HEK293 (cell line): ENCODE measurements at regions not wholly inside any gene's neighbourhood (a gene's known extent, or its start where the extent isn't known, plus 50 kb on each side); places are given as distances from the start of the nearest gene placed in this dataset.

Experiments
- CTCF ChIA-PET: fragments of 350-600 bp; formaldehyde crosslinking; extraction: SDS; loops from one replicate; lab custom pipeline; 2021; ENCODE audit warnings: antibody characterized with exemption; lab: Yijun Ruan, JAX
- POLR2A ChIA-PET: fragments of 300-600 bp; formaldehyde crosslinking; extraction: SDS; loops from one replicate; lab custom pipeline; 2020; ENCODE audit warnings: antibody characterized with exemption, inconsistent platforms; lab: Yijun Ruan, JAX
- H3K27ac ChIP-seq: fragments of 200-500 bp; sonication (Bioruptor generic); 2 replicates; pipeline ENCODE4 v1.5.1; 2014; ENCODE audit warnings: low read depth, low read length, control low read depth, inconsistent platforms; ENCODE audit errors: extremely low read depth
- H3K36me3 ChIP-seq, 2 experiments: fragments of 200-500 bp in 1 of 2; sonication (Bioruptor generic) in 1 of 2; 1 replicate in 1 of 2; 2 replicates in 1 of 2; pipeline ENCODE4 v1.5.1; 2014 to 2017; ENCODE audit warnings: inconsistent platforms in 2 of 2, low read length in 2 of 2; ENCODE audit not compliant: control insufficient read depth in 2 of 2, insufficient read depth in 1 of 2
- H3K4me1 ChIP-seq: fragments of 200-500 bp; sonication (Bioruptor generic); 2 replicates; pipeline ENCODE4 v1.5.1; 2014; ENCODE audit warnings: mild to moderate bottlenecking, low read length, inconsistent platforms; ENCODE audit not compliant: control insufficient read depth, insufficient read depth
- H3K4me3 ChIP-seq: 2 replicates; pipeline ENCODE4 v1.5.1; 2011; ENCODE audit warnings: low read depth, mild to moderate bottlenecking, control low read depth, low read length, moderate library complexity
- H3K9me3 ChIP-seq: fragments of 200-500 bp; sonication (Bioruptor generic); 2 replicates; pipeline ENCODE4 v1.5.1; 2014; ENCODE audit warnings: low read depth, low read length, inconsistent platforms; ENCODE audit not compliant: control insufficient read depth, insufficient read depth
- EGR2 ChIP-seq: fragments of 450-650 bp; formaldehyde crosslinking; IDR thresholded peaks from 2 replicates; pipeline ENCODE4 v1.5.1; 2016; ENCODE audit warnings: low read depth, missing biosample characterization, missing genetic modification characterization
- GLIS1 ChIP-seq: fragments of 450-650 bp; formaldehyde crosslinking; IDR thresholded peaks from 2 replicates; pipeline ENCODE4 v1.5.1; 2016; ENCODE audit warnings: missing biosample characterization, missing genetic modification characterization
- PRDM1 ChIP-seq: fragments of 450-650 bp; formaldehyde crosslinking; IDR thresholded peaks from 2 replicates; pipeline ENCODE4; 2016; ENCODE audit warnings: missing biosample characterization, missing genetic modification characterization
- SCRT2 ChIP-seq: fragments of 450-650 bp; formaldehyde crosslinking; IDR thresholded peaks from 2 replicates; pipeline ENCODE4 v1.5.1; 2016; ENCODE audit warnings: missing biosample characterization, missing genetic modification characterization
- SP3 ChIP-seq: fragments of 450-650 bp; formaldehyde crosslinking; IDR thresholded peaks from 2 replicates; pipeline ENCODE4 v1.5.1; 2016; ENCODE audit warnings: missing biosample characterization, missing genetic modification characterization
- YY1 ChIP-seq: fragments of 450-650 bp; formaldehyde crosslinking; IDR thresholded peaks from 2 replicates; pipeline ENCODE4 v1.5.1; 2018; ENCODE audit warnings: missing biosample characterization, missing genetic modification characterization
- ZNF19 ChIP-seq: fragments of 450-650 bp; formaldehyde crosslinking; IDR thresholded peaks from 2 replicates; pipeline ENCODE4; 2016; ENCODE audit warnings: missing biosample characterization, missing genetic modification characterization, low read depth
- ZNF335 ChIP-seq: fragments of 450-650 bp; formaldehyde crosslinking; conservative IDR thresholded peaks from 2 replicates; pipeline ENCODE4 v1.5.1; 2016; ENCODE audit warnings: missing biosample characterization, missing genetic modification characterization
- ZNF530 ChIP-seq: fragments of 450-650 bp; formaldehyde crosslinking; IDR thresholded peaks from 2 replicates; pipeline ENCODE4 v1.5.1; 2016; ENCODE audit warnings: low read depth, missing biosample characterization, missing genetic modification characterization
- TF ChIP-seq, protein P1 (sequence below): fragments of 450-650 bp; formaldehyde crosslinking; IDR thresholded peaks from 2 replicates; pipeline ENCODE4 v1.5.1; 2016; ENCODE audit warnings: missing biosample characterization, missing genetic modification characterization
- TF ChIP-seq, protein P2 (sequence below): fragments of 450-650 bp; formaldehyde crosslinking; conservative IDR thresholded peaks from 2 replicates; pipeline ENCODE4 v1.5.1; 2016; ENCODE audit warnings: low read depth, missing biosample characterization, missing genetic modification characterization
- TF ChIP-seq, protein P3 (sequence below): fragments of 450-650 bp; IDR thresholded peaks from 2 replicates; pipeline ENCODE4 v1.5.1; 2018; ENCODE audit warnings: missing biosample characterization, mild to moderate bottlenecking, missing genetic modification characterization
- TF ChIP-seq, protein P4 (sequence below): fragments of 450-650 bp; formaldehyde crosslinking; IDR thresholded peaks from 2 replicates; pipeline ENCODE4 v1.5.1; 2016; ENCODE audit warnings: missing biosample characterization, missing genetic modification characterization

- TF ChIP-seq, protein P1, sequence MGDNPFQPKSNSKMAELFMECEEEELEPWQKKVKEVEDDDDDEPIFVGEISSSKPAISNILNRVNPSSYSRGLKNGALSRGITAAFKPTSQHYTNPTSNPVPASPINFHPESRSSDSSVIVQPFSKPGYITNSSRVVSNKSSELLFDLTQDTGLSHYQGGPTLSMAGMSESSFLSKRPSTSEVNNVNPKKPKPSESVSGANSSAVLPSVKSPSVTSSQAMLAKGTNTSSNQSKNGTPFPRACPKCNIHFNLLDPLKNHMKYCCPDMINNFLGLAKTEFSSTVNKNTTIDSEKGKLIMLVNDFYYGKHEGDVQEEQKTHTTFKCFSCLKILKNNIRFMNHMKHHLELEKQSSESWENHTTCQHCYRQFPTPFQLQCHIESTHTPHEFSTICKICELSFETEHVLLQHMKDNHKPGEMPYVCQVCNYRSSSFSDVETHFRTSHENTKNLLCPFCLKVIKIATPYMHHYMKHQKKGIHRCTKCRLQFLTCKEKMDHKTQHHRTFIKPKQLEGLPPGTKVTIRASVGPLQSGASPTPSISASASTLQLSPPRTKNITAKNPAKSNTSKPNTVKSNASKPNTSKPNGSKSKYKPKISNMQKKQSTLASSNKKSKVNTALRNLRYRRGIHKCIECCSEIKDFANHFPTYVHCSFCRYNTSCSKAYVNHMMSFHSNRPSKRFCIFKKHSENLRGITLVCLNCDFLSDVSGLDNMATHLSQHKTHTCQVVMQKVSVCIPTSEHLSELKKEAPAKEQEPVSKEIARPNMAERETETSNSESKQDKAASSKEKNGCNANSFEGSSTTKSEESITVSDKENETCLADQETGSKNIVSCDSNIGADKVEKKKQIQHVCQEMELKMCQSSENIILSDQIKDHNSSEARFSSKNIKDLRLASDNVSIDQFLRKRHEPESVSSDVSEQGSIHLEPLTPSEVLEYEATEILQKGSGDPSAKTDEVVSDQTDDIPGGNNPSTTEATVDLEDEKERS (tag by site-specific recombination): no peak
- TF ChIP-seq YY1 (no peak), SP3 (no peak), PRDM1 (tag by site-specific recombination) (peak; percentile 100), ZNF19 (no peak), ZNF530 (peak; percentile 60; the same call in 1 of the 2 replicates), EGR2 (tag by site-specific recombination) (no peak), GLIS1 (tag by site-specific recombination) (no peak)
- TF ChIP-seq, all 188 proteins: peak for 2
These were observed 64.5 kb downstream of the CH25H start (continued) for GRCh38 chr10:89142590-89142989.

- no peaks in the 10 kb centered on the region for H3K4me1 ChIP-seq
- no peaks in the 10 kb centered on the region for H3K36me3 ChIP-seq
- CTCF ChIA-PET: no interaction called here
- TF ChIP-seq ZNF335 (tag by site-specific recombination) (0 out of 2 replicates have a peak, but pooled peaks have one; percentile 13), SCRT2 (tag by site-specific recombination) (0 out of 2 replicates have a peak, but pooled peaks have one; percentile 28)
- TF ChIP-seq, protein P2, sequence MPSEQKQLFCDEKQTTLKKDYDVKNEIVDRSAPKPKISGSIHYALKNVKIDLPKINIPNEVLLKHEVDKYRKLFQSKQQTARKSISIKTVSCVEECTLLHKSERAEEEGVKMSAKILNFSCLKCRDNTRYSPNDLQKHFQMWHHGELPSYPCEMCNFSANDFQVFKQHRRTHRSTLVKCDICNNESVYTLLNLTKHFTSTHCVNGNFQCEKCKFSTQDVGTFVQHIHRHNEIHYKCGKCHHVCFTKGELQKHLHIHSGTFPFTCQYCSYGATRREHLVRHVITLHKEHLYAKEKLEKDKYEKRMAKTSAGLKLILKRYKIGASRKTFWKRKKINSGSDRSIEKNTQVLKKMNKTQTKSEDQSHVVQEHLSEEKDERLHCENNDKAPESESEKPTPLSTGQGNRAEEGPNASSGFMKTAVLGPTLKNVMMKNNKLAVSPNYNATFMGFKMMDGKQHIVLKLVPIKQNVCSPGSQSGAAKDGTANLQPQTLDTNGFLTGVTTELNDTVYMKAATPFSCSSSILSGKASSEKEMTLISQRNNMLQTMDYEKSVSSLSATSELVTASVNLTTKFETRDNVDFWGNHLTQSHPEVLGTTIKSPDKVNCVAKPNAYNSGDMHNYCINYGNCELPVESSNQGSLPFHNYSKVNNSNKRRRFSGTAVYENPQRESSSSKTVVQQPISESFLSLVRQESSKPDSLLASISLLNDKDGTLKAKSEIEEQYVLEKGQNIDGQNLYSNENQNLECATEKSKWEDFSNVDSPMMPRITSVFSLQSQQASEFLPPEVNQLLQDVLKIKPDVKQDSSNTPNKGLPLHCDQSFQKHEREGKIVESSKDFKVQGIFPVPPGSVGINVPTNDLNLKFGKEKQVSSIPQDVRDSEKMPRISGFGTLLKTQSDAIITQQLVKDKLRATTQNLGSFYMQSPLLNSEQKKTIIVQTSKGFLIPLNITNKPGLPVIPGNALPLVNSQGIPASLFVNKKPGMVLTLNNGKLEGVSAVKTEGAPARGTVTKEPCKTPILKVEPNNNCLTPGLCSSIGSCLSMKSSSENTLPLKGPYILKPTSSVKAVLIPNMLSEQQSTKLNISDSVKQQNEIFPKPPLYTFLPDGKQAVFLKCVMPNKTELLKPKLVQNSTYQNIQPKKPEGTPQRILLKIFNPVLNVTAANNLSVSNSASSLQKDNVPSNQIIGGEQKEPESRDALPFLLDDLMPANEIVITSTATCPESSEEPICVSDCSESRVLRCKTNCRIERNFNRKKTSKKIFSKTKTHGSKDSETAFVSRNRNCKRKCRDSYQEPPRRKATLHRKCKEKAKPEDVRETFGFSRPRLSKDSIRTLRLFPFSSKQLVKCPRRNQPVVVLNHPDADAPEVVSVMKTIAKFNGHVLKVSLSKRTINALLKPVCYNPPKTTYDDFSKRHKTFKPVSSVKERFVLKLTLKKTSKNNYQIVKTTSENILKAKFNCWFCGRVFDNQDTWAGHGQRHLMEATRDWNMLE (tag by site-specific recombination): peak; percentile 28
- TF ChIP-seq, protein P3, sequence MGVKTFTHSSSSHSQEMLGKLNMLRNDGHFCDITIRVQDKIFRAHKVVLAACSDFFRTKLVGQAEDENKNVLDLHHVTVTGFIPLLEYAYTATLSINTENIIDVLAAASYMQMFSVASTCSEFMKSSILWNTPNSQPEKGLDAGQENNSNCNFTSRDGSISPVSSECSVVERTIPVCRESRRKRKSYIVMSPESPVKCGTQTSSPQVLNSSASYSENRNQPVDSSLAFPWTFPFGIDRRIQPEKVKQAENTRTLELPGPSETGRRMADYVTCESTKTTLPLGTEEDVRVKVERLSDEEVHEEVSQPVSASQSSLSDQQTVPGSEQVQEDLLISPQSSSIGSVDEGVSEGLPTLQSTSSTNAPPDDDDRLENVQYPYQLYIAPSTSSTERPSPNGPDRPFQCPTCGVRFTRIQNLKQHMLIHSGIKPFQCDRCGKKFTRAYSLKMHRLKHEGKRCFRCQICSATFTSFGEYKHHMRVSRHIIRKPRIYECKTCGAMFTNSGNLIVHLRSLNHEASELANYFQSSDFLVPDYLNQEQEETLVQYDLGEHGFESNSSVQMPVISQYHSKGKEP (tag by site-specific recombination): 0 out of 2 replicates have a peak, but pooled peaks have one; percentile 13
- TF ChIP-seq, protein P4, sequence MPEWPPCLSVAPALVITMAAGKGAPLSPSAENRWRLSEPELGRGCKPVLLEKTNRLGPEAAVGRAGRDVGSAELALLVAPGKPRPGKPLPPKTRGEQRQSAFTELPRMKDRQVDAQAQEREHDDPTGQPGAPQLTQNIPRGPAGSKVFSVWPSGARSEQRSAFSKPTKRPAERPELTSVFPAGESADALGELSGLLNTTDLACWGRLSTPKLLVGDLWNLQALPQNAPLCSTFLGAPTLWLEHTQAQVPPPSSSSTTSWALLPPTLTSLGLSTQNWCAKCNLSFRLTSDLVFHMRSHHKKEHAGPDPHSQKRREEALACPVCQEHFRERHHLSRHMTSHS (tag by site-specific recombination): no peak
- TF ChIP-seq, all 188 proteins: peak for 4
- Histone ChIP-seq H3K9me3 (no peaks in the 10 kb centered on the region), H3K4me3 (no peak overlapping the region), H3K27ac (no peak overlapping the region)
- POLR2A ChIA-PET: no interaction called here
These were observed 68.2 kb downstream of the CH25H start for GRCh38 chr10:89138755-89139490.
